ENCODE measurements at regions not wholly inside any gene's neighbourhood (a gene's known extent, or its start where the extent isn't known, plus 50 kb on each side); places are given as distances from the start of the nearest gene placed in this dataset.

DNA sequence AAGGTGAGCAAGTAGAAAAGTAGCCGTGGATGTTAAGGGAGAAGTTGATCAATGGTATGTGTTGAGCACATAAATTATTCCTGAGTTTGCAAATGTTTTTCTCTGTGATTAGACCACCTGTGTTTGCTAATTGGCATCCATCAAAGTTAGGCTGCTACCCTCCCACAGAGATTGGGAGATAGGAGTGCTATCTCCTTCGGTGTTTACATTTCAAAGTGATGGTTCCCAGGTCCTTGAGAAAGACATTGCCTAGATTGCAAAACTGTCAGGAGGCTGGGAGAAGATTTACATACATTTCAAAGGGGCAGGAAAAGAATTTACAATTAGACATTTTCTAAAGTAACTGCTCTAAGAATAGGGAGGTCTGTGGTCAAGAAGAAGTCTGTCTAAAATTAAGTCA is 54.3 kb upstream of the CNTNAP4 start:
- Histone ChIP-seq H3K4me3 (no peak overlapping the region), H3F3A (ENCODE audit: insufficient read depth, low read depth) (no peaks in the 10 kb centered on the region), H4K20me1 (ENCODE audit: insufficient read depth) (no peaks in the 10 kb centered on the region), H3K36me3 (ENCODE audit: low read depth) (no peaks in the 10 kb centered on the region), H3K4me2 (no peak overlapping the region), H3K27ac (no peak overlapping the region), H3K79me2 (ENCODE audit: low read depth) (no peaks in the 10 kb centered on the region), H3K4me1 (replicated peaks; ENCODE audit: insufficient read depth) (no peaks in the 10 kb centered on the region), H3K9me2 (ENCODE audit: insufficient read depth) (no peaks in the 10 kb centered on the region), H2AFZ (no peak overlapping the region), H3K27me3 (ENCODE audit: insufficient read depth, low read depth) (no peaks in the 10 kb centered on the region), H3K9me3 (ENCODE audit: insufficient read depth, low read depth) (no peaks in the 10 kb centered on the region)
- ChIA-PET CTCF (no interaction called here), POLR2A (ENCODE audit: unreplicated experiment) (no interaction called here)
- no peak for TF ChIP-seq EZH2 (IDR thresholded peaks at IDR 0.05; ENCODE audit: low read depth)
- TF ChIP-seq, protein P1, sequence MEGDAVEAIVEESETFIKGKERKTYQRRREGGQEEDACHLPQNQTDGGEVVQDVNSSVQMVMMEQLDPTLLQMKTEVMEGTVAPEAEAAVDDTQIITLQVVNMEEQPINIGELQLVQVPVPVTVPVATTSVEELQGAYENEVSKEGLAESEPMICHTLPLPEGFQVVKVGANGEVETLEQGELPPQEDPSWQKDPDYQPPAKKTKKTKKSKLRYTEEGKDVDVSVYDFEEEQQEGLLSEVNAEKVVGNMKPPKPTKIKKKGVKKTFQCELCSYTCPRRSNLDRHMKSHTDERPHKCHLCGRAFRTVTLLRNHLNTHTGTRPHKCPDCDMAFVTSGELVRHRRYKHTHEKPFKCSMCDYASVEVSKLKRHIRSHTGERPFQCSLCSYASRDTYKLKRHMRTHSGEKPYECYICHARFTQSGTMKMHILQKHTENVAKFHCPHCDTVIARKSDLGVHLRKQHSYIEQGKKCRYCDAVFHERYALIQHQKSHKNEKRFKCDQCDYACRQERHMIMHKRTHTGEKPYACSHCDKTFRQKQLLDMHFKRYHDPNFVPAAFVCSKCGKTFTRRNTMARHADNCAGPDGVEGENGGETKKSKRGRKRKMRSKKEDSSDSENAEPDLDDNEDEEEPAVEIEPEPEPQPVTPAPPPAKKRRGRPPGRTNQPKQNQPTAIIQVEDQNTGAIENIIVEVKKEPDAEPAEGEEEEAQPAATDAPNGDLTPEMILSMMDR (conservative IDR thresholded peaks at IDR 0.05): no peak
- no peak for DNase-seq
- no TSS peak for BruUV-seq (replicated peaks)
- intact Hi-C loops (cut with micrococcal nuclease; ENCODE audit: unreplicated experiment): no loop called here

DNA sequence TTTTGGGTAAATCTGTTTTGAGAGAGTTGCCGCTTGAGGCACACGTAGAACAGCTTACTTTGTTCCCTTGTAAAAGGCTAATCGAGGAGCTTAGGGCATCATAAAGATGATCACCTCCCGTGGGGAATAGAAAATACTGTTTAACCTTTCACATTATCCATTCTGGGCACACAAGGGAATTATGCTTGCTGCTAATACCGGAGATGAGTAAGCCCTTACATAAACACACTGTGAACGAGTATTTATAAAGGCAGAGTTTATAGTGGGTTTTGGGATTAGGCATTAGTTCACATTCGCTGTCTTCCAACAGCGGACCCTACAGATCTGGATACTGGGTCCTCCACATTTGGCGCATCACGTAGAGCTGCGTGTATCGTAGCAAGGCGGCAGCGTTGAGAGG is 51.2 kb upstream of the CNTNAP4 start:
- intact Hi-C loops (cut with micrococcal nuclease; ENCODE audit: unreplicated experiment): no loop called here
- Histone ChIP-seq H3K9me2 (ENCODE audit: insufficient read depth) (no peaks in the 10 kb centered on the region), H3K79me2 (ENCODE audit: low read depth) (no peaks in the 10 kb centered on the region), H3K36me3 (ENCODE audit: low read depth) (no peaks in the 10 kb centered on the region), H3K27me3 (ENCODE audit: insufficient read depth, low read depth) (no peaks in the 10 kb centered on the region), H4K20me1 (ENCODE audit: insufficient read depth) (no peaks in the 10 kb centered on the region), H3K27ac (no peak overlapping the region), H3K4me3 (no peak overlapping the region), H3K9me3 (ENCODE audit: insufficient read depth, low read depth) (no peaks in the 10 kb centered on the region), H3K4me2 (no peak overlapping the region), H2AFZ (no peak overlapping the region), H3F3A (ENCODE audit: insufficient read depth, low read depth) (no peaks in the 10 kb centered on the region), H3K4me1 (replicated peaks; ENCODE audit: insufficient read depth) (no peaks in the 10 kb centered on the region)
- TF ChIP-seq, protein P1 (conservative IDR thresholded peaks at IDR 0.05): no peak
- TF ChIP-seq EZH2 (IDR thresholded peaks at IDR 0.05; ENCODE audit: low read depth): no peak
- ChIA-PET CTCF (no interaction called here), POLR2A (ENCODE audit: unreplicated experiment) (no interaction called here)
- BruUV-seq (replicated peaks): no TSS peak
- DNase-seq: no peak

DNA sequence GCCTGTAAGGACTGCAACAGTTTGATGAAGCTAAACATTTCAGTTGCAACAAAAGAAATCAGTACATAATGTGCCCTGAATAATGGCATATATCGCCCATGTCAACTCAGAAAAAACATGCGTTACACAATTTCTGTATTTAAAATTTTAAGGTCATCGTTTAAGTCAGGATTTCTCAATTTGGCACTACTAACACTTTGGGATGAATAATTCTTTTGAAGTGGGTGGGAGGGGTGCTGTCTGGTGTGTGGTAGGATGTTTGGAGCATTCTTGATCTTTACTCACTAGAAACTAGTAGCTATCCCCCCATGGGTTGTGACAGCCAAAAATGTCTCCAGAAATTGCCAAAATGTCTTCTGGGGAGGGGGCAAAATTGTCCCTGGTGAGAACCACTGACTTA is 50.7 kb upstream of the CNTNAP4 start:
- Histone ChIP-seq H3K36me3 (ENCODE audit: low read depth) (no peaks in the 10 kb centered on the region), H3K79me2 (ENCODE audit: low read depth) (no peaks in the 10 kb centered on the region), H3K9me2 (ENCODE audit: insufficient read depth) (no peaks in the 10 kb centered on the region), H3F3A (ENCODE audit: insufficient read depth, low read depth) (no peaks in the 10 kb centered on the region), H3K4me1 (replicated peaks; ENCODE audit: insufficient read depth) (no peaks in the 10 kb centered on the region), H2AFZ (no peak overlapping the region), H3K27ac (no peak overlapping the region), H4K20me1 (ENCODE audit: insufficient read depth) (no peaks in the 10 kb centered on the region), H3K9me3 (ENCODE audit: insufficient read depth, low read depth) (no peaks in the 10 kb centered on the region), H3K4me3 (no peak overlapping the region), H3K27me3 (ENCODE audit: insufficient read depth, low read depth) (no peaks in the 10 kb centered on the region), H3K4me2 (no peak overlapping the region)
- intact Hi-C loops (cut with micrococcal nuclease; ENCODE audit: unreplicated experiment): no loop called here
- BruUV-seq (replicated peaks): no TSS peak
- no peak for DNase-seq
- ChIA-PET CTCF (no interaction called here), POLR2A (ENCODE audit: unreplicated experiment) (no interaction called here)
- no peak for TF ChIP-seq EZH2 (IDR thresholded peaks at IDR 0.05; ENCODE audit: low read depth)
- TF ChIP-seq, protein P1 (conservative IDR thresholded peaks at IDR 0.05): no peak
